HG03378 (cell line): ENCODE measurements at regions not wholly inside any gene's neighbourhood (a gene's known extent, or its start where the extent isn't known, plus 50 kb on each side); places are given as distances from the start of the nearest gene placed in this dataset.

Experiments used
- ATAC-seq: cut with Tn5 transposase; IDR thresholded peaks from one replicate; pipeline ENCODE4 v1.9.1; 2021; ENCODE audit warnings: mild to moderate bottlenecking, moderate library complexity; ENCODE audit not compliant: unreplicated experiment

GRCh38 chr13:34640179-34640992, 301.7 kb upstream of the NBEA start:
- ATAC-seq: no peak

- ATAC-seq: no peak
Observed at GRCh38 chr13:34640993-34641330, 301.1 kb upstream of the NBEA start.

DNA sequence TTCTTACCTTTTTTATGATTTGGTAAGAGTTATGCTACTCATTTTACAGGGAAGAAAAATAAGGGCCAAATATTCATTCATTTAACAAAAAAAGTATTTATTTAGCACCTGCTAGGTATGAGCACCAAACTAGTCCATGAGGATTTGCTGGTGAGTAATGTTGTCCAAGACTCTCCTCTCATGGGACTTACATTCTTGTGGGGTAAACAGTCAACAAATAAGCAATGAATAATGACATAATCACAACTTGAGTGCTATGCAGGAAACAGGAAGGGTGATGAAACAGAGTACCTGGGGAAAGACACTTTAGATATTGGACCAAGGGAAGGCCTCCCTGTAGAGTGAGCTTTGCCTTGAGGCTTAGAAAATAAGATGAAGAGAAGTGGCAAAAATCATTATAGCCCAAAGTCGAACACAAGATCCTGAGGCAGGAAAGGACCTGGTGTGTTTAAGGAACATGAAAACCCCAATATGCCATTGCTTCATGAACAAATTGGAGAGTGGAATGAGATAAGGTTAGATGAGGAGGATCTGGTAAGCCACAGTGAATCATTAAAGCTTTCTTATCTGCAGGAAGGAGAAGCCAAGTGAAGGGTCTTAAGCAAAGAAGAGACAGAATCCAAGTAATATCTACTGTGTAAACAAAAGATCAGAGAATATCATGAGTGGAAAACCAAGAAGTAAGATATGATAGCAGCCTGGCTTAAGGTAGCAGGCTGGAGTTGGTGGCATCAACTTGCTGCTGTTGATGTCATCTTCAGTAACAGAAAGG, 294.5 kb upstream of the NBEA start:
- no peak for ATAC-seq

DNA sequence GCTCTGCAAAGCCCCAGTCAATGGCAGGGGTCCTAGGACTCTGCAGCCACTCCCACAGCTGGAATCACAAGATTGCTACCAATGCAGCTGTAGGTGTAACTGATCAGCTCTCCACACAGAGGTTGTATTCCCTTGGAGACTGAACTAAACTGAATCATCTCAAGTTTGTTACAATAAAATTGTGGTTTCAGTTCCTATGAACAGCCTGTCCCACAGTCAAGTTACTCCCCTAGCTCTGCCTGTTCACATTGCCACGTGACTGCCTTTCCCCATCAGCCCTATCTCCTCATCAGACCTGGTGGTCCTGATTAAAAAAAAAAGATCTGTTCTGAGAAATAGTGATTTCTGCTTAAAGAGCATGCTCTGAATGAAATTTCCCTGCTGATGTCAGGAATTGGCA, 287.9 kb upstream of the NBEA start:
- no peak for ATAC-seq

- ATAC-seq: no peak
Observed at GRCh38 chr13:34654647-34655046, 287.4 kb upstream of the NBEA start.

- no peak for ATAC-seq
Observed at GRCh38 chr13:34655554-34655953, 286.5 kb upstream of the NBEA start.

- no peak for ATAC-seq
Observed at GRCh38 chr13:34657716-34658115, 284.4 kb upstream of the NBEA start.

- ATAC-seq: no peak
Observed at GRCh38 chr13:34667286-34668218, 274.5 kb upstream of the NBEA start.

DNA sequence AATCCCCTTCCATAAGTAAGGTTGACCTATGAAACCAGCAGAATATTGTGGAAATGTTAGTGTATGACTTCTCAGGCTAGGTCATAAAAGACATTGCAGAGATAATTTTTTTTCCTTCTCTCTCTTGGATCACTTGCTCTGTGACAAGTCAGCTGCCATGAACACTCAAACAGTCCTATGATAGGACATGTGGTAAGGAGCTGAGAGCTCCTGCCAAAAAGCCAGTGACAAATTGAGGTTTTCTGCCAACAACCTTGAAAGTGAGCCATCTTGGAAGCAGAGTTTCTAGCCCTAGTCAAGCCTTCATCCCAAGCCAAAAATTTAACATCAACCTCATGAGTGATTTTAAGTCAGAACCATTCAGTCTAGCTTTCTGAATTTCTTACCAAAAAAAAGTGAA, 270.9 kb upstream of the NBEA start:
- no peak for ATAC-seq

DNA sequence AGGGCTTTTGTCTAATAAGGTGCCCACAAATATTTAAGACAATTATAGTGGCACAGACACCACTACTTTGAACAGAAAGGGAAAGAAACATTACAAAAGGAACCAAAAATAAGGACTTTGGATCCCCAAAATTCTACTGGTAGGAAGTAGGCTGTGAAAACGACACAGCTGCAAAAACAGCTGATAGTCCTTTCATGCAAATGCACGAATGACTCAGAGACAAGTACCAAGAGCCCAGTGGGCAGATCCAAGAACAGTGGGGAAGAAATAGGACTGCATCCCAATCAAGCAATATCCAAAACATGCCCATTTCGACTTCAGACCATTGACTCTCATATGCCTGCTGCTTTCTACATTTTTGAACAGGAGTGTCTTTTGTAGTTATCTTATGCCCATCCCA, 269.4 kb upstream of the NBEA start:
- no peak for ATAC-seq

DNA sequence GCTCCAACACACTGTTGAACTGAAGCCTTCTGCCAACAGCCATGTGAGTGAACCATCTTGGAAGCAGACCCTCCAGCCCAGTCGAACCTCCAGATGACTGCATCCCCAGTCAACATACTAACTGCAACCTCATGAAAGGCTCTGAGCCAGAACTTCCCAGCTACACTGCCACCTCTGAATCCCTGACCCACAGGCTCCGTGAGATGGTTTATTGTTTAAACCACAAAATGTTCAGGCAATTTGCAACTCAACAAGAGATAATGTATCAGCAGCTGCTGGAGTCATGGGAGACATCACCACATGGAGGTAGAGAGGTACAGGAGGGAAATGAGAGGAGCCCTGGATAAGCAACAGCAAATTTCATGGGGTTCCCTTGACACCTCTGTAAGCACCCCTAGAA, 266.4 kb upstream of the NBEA start:
- ATAC-seq: no peak

GRCh38 chr13:34678154-34678553, 263.9 kb upstream of the NBEA start:
- no peak for ATAC-seq

- no peak for ATAC-seq
Observed at GRCh38 chr13:34681405-34681955, 260.6 kb upstream of the NBEA start.

DNA sequence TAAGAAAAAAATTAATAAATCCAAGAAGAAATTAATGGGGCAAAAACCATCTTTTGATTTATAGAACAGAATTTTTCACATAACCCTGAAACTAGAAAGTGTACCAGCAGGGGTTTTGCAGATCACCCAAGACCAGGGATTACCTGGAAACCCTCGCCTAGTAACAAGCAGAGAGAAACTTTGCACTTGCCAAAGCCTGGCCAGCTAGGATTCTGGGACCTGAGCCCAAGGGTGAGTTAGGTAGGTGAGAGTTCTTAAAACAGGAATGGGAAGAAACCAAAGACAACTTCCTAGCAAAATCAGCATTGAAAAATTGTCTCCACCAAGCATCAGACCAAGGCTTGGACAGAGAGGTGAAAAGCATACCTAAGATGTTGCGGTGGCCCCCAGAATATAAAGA, 247.0 kb upstream of the NBEA start:
- ATAC-seq: no peak

DNA sequence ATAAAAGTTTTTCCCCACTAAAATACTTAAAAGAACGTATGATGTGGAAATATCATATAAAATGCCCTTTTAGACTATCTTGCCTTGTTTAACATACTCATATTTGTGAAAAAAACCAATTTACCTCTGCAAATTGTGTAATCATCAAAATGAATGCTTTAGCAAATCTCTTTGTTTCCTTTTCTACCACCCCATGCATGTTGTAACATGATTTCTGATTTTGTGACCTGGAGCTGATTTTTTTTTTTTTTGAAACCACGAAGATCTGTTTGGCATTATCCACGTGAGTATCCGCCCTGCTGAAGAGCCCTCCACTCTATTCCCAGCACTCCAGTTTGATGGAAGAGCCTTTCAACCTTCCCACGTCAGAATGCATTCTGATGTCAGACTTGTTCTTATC, 245.8 kb upstream of the NBEA start:
- ATAC-seq: no peak

DNA sequence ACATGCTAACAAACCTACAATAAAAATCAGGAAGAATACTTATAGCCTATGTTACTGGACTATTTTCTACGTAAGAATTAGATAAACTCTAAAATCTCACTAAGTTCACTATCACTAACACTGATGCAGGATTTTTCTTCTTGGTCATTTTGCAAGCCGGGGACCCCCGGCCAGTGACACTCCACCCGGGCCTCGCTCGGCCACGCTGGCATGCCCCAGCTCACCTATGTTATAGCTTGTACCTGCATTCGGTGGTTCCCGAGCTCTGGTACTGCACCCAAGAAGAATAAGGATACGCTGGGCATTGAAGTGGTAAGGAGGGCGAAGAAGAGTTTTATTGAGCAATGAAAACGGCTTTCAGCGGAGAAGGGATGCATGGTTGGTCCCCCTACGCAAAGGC, 245.3 kb upstream of the NBEA start:
- no peak for ATAC-seq

- ATAC-seq: no peak
Observed at GRCh38 chr13:34698945-34699344, 243.1 kb upstream of the NBEA start.

DNA sequence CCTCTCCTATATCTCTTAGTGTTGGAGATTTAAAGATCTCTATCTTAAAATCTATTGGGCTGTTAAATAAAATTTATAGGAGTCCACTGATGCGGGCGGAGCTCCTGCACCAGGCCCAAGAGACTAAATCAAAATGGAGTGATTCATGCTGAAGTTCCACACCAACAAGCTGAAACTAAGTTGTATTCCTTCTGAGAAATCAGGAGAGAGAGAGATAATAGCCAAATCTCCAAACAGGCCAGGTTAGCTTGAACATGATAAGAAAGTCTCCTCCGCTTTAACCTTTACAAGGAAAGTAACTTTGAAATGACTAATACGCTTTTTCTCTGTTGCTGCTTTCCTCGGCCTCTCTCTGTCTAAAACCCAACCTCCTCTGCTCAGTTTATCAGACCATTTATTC, 241.9 kb upstream of the NBEA start:
- ATAC-seq: no peak

DNA sequence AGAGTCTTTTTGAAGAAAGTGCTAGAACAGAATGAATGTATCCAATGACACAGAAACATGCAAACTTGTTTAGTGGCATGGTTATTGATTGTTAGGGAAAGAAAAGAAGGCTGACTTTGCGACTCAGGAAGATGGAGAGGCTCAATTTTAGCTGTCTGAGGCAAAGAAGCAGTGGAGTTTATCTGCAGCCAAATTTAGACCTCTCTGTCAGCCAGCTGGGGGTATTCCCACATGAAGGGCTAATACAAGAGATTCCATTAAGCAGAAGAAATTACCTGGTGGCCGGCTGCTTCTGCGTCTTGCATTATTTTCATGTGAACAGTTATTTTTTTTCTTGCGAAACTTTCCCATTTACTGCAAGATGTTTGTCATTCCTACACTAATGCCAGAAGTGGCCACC, 240.2 kb upstream of the NBEA start:
- ATAC-seq: no peak

DNA sequence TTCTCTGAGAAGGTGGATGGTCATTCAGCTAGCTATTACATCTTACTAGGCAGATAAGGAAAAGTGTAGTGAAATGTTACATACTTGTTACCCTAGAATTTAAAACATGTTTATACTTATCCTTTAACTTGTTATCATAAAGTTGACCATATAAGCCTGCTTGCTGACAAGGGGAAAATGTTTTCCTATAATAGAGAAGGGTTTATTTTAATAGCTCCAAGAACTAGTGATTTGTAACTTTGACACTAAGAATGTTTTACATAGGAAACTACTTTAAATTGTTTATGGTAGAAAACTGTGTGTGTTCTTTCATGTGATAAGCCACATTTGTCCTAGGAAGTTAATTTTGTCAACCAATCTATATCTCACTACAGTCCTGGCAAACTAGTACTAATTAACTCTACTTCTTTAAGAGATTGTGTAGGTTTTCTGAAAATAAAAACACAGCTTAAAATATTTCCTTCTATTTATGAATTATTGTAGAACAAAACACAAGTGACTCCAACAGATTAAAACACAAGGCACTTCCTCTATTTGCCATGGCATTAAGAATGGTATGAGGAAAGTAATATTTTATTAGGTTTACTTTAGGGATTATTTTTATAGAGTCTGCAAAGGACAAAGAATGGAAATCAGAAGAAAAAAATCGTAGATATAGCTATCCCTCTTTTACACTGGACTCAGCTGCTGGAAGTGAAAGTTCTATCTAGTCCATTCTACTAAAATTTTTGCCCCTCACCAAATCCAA, 233.3 kb upstream of the NBEA start:
- ATAC-seq: no peak
